DMS114 treated with DMSO at 0.1 percent for 48 hours (cell line): ENCODE measurements at regions not wholly inside any gene's neighbourhood (a gene's known extent, or its start where the extent isn't known, plus 50 kb on each side); places are given as distances from the start of the nearest gene placed in this dataset.
"Not testable (repeated sequence)": the region's sequence is repeated elsewhere in the genome, so short reads cannot be mapped to it uniquely, and the experiment has no call there.

Experiments
- DNase-seq: peaks from one replicate; lab custom pipeline; 2025; ENCODE audit not compliant: unreplicated experiment; lab: John Stamatoyannopoulos, UW

GRCh38 chr4:155026715-155027114 lies 181.7 kb upstream of the NPY2R start:
- DNase-seq = no peak

DNA sequence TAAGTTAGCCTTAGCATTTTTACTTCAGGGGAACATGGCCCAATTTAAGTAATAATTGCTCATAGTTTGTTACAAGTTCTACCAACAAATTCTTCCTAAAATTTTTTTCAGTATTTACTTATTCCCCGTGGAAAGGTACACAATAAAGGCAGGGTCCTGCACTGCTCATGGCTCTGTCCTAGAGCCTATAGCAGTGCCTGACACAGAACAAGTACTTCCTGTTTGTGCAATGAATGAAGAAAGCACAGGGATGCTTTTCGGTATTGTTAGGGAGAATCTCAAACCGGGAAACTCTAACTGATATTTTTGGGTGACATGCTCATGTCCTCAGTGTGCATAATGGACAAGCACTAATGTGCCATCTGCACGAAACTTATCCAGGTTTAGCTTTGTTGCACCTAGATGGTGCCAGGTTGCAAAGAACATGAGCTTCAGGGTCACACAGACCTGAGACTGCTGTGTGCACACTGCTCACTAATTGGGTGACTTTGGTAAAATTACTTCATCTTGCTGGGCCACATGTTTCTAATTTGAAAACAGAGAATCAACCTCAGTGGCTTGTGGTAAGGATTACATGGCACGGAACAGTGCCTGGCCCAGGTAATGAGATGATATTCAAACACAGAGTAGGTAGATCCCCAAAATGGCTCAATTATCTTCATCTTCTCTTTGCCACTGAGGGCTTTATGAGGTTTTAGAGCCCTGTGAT lies 175.8 kb upstream of the NPY2R start:
- no peak for DNase-seq

GRCh38 chr4:155033604-155034003 lies 174.8 kb upstream of the NPY2R start:
- no peak for DNase-seq

DNA sequence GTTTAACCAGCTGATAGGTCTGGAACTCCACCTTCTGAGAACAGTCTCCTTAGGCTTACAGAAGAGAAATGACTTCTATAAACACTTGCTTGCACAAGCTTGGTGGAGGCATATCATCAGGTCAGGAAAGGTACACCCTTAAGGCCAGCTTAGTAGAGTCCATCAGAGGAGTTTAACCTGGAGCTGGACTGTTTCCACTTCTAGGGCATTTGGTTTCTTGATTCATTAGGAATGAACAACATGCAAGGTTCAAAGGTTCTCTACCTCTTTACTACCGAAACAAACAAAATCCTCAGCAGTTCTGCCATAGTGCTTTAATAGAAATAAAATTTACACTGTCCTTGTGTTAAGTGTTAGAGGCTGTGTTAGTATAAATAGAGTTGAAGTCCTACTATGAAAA lies 171.4 kb upstream of the NPY2R start:
- no peak for DNase-seq

DNA sequence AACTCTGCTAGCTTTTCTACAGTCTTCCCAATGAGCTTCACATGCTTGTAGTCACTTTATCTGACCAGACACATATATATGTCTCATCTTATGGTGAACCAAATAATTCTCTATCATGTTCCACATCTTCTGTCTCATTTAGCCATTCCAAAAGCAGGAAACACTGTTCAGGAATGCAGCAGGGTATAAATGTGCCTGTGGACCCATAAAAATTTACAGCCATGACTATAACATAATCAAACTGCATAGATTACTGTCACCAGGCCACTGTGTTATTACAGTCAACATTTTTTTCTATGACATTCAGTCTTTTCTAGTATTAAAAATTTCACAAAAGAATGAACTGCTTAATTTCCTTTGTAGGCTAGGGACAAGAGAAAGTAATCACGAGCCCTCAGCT lies 170.0 kb upstream of the NPY2R start:
- no peak for DNase-seq

GRCh38 chr4:155039162-155039561 lies 169.3 kb upstream of the NPY2R start:
- DNase-seq = no peak

GRCh38 chr4:155040031-155040430 lies 168.4 kb upstream of the NPY2R start:
- no peak for DNase-seq

GRCh38 chr4:155042014-155042413 lies 166.4 kb upstream of the NPY2R start:
- DNase-seq = no peak

- not testable (repeated sequence) for DNase-seq
These were observed 164.2 kb upstream of the NPY2R start for GRCh38 chr4:155044251-155044650.

DNA sequence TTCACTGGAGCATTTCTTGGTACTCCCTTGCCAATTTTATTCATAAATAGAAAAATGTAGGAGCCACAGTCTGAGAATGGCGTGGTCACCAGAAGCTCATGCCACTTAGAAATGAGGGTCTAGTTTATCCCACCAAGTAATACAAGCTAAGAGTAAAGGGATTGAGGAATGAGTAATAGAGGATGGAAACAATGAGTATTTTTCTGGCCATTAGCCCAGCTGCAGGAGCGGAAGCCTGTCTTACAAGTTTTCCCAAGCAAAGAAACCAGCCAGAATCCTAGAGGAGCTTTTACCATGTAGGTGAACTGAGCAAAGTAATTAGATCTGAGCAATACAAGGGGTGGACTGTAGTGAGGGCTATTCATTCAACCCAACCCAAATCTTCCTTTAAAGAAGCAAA lies 160.7 kb upstream of the NPY2R start:
- DNase-seq = no peak

DNA sequence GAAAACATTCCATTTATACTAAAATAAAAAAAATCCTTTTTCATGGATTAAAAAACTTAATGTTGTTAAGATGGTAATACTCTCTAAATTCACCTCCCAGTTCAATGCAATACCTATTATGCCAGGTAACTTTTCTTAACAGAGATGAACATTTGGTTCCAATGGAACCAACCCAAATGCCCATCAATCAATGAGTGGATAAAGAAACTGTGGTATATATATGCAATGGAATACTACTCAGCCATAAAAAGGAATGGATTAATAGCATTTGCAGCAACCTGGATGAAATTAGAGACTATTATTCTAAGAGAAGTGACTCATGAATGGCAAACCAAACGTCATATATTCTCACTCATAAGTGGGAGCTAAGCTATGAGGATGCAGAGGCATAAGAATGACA lies 154.4 kb upstream of the NPY2R start:
- DNase-seq = not testable (repeated sequence)

GRCh38 chr4:155060419-155060818 lies 148.0 kb upstream of the NPY2R start:
- no peak for DNase-seq

DNA sequence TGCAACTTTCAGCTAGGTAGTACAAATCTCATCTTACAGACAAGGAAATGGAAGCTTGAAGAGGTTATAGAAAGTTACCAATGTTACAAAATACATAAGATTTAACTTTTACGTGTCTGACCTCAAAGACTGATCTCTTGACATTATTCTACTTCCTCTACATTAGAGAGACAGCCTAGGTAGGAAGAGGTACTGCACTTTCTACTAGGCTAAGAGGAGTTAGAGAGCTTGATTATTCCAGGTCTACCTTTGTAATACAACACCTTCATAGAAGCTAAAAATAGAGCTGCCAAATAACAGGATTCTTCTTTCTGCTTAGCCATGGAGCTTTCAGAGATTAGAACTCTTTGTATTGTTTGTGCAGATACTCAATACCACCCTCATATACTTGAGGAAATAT lies 147.6 kb upstream of the NPY2R start:
- DNase-seq = no peak

DNA sequence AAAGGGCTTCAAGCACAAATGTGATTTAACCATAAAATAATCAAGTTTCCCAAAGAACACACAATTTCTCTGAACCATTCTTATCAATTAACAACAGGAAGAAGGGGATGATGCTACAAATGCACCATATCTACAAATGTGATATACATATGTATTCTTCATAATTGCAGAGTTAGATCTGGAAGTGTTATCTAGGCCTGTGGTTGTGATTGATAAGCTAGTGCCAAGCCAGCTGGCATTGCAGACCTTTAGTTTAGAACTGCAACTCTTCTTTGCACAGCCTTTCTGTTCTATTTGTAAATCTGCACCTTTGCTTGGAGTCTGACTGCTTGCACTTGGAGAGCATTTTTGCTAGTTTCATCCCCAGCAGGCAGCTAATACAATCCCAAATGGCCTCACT lies 145.5 kb upstream of the NPY2R start:
- no peak for DNase-seq

DNA sequence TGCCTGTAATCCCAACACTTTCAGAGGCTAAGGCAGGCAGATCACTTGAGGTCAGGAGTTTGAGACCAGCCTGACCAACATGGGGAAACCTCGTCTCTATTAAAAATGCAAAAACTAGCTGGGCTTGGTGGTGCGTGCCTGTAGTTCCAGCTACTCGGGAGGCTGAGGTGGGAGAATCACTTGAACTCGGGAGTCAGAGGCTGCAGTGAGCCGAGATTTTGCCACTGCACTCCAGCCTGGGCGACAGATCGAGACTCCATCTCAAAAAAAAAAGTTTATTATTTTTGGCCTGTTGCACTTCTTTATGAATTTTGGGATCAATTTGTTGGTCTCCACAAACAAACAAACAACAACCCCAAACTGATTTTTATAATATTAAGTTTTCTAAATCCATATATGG lies 143.5 kb upstream of the NPY2R start:
- DNase-seq = not testable (repeated sequence)

DNA sequence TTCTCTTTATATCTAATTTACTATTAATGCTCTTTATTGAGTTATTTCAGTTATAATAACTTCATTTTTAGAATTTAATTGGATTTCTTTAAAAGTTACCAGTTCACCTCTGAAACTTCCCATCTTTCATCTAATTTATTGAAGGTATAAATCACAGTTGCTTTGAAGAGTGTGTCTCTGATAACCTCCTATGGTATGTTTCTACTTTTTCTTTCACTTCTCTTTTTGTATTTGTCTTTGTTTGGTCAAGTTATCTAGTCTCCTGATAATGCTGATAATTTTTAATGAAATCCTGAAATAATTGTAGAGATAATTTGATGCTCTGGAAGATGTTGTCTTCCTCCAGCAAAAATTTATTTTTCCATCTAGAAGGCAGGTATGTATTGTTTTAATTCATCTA lies 141.6 kb upstream of the NPY2R start:
- DNase-seq = no peak

- no peak for DNase-seq
These were observed 136.5 kb upstream of the NPY2R start for GRCh38 chr4:155071962-155072361.

- no peak for DNase-seq
These were observed 136.0 kb upstream of the NPY2R start for GRCh38 chr4:155072417-155072816.

DNA sequence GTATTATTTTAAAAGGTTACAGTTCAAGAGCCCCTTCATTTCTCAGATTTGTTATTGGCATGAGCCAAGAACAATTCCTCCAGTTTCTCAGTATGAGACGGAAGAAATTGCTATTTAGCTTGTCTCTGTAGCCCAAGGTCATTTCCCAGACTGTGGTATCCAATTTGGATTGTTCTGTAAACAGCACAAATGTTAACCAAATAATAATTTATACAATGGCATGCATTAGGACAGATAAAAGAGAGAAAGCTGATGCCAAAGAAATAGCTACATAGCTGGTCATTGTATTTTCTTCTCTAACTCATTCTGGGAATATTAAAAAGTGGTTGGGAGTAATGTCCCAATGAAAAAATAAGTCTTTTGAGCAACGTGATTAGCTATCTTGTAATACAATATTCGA lies 134.6 kb upstream of the NPY2R start:
- no peak for DNase-seq

DNA sequence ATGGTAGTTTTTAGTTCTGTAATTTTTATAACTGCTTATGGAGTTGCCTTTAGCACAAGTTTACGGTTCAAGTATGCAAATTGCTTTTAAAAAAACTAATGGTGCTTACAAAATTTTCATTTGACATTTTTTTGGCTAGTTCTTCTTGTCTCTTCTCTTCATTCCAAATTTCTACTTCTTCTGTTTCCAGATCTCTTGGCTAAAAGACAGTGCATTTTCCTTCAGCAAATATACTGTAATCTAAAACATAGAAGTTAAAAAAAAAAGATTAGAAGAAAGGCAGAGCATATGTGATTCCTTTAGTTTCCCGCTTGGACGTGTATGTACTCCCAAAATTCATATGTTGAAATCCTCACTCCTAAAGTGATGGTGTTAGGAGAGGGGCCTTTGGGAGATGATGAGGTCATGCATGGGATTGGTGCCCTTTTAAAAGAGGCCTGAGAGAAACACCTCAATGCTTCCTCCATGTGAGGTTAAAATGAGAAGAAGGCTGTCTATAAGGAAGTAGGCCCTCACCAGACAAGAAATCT lies 132.1 kb upstream of the NPY2R start:
- DNase-seq = no peak

DNA sequence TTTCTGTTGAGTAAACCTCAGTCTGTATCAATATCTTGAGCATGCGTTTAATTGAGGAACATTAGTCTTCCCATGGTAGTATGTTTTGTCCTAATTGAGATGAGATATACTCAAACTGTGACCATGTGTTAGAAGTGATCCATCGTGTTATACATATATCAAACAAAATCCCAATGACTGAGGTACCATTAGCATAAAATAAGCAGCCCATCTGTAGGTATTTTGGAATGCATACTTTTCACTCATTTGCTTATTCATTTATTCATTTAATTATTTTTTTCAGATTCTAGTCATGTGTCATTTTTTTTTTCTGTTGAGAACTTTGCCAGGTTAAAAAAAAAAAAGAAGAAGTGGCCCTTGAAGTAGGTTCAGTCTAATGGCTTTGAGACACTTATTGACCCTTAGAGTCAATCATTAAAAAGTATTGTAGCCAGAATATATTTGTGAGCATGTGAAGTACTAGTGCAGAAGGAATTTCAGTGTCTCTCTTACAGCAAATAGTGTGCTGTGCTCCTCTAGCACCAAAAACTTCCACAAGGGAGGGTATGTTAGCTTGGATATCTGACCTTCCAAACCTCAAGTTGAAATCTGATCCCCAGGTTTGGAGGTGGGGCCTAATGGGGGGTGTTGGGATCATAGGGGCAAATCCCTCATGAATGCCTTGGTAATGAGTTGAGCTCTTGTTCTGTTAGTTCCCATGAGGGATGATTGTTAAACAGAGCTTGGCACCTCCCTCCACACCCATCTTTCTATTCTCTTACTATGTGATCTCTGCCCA lies 130.8 kb upstream of the NPY2R start:
- no peak for DNase-seq

DNA sequence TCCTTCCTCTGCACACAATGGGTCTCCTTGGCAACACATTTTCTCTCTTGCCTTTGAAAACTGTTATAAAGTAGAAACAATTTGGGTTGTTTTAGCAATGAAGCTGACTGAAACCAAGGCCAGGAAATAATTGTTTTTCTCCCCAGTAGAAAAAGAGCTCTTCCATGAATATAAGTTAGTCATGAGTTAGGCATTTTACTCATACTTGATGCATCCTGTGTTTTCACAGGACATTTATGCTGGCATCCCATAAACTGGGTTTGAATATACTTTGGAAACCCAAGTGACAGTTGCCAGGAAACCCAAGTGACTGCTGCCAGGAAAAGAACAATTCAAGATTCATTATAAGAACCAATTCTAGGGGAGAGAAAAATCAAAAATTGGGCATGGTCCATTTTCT lies 128.6 kb upstream of the NPY2R start:
- no peak for DNase-seq
